ENCODE measurements at regions not wholly inside any gene's neighbourhood (a gene's known extent, or its start where the extent isn't known, plus 50 kb on each side); places are given as distances from the start of the nearest gene placed in this dataset.
"Not testable (repeated sequence)": the region's sequence is repeated elsewhere in the genome, so short reads cannot be mapped to it uniquely, and the experiment has no call there.

DNA sequence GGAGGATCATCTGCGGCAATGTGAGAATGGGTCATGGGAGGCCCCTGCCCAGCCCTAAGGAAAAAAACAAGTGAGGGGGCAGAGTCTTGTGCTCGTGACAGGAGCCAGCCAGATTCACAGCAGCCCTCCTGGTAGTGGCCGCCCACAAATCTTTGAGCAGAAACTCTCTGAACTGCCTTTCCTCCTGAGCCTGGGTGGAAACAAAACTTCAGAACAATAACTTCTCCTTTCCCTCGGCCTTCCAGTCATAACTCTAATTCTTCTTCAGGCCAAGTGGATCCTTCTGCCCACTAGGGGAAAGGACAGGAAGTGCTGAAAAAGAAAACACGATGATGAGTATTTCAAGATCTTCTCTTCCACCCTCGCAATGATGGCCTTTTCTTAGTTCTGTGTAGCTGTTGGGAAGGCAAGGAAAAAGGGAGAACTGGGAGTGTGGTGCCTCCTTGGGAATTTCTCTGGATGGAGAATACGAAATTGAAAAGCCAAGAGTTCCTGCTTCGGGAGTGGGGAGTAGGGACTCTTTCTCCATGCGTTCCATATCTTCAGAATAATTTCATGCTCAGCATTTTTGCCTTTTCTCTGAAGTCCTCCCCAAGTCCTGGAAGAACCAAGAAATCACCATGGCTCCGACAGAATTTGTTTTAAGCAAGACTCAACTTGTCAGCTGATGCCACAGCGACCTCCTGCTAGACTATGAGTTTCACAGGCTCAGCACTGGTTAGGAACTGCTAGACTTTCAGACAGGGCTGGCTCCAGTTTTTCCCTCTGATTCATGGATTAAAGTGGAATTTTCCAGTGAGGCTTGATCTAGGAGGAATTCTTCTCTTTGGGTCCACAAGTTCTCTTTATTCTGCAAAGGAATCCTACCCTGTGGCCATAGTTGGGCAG lies 188.9 kb downstream of the CAND1 start:
- DNase-seq, result peak; percentile 76 to 96

DNA sequence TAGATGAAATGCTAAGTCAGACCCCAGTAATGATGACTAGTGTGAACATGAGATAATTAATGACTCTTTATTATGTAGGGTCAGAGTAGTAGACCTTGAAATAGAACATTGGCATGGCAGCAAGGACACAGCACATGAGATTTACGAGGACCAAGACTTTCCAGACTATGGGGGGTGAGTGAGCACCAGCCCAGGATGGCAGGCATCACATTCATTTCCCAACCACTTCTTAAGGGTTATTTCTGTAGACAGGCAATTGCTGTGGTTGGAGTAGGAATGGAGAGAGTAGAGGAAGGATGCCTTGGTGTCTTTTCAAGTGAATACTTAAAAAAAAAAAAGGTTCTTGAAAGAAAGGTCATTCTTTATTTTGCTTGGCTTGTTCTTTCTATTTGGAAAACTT lies 189.4 kb upstream of the DYRK2 start:
- DNase-seq, result no peak

DNA sequence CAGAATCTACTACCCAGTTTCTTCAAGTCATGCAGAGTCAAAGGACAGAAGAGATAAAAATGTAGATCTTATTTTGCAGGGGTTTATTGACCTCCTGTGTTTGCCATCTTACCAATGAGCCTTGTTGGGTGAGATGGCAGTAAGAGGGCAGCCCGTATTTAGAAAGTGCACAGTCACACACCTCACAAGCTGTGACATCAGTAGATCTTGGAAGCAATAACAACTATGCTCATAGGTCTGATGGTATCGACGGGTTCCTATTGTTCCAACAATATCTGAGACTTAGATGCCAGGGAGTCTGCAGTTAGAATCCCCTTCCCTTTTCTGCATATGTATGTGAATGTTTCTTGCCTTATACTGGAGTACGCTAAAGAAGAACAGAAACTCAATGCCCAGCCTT lies 189.0 kb upstream of the DYRK2 start:
- DNase-seq, result no peak

DNA sequence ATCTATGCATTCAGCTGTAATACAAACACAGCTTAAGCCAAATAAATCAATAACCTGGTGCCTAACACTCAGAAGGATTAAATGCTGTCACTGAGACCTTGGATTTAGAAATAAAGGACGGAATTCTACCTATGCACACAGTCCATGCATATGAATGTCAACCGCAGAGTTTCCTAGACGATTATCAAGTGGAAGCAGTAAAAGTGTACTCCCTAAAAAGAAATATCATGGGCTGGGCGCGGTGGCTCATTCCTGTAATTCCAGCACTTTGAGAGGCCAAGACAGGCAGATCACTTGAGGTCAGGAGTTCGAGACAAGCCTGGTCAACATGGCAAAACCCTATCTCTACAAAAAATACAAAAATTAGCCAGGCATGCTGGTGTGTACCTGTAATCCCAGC lies 188.2 kb upstream of the DYRK2 start:
- no peak for DNase-seq

DNA sequence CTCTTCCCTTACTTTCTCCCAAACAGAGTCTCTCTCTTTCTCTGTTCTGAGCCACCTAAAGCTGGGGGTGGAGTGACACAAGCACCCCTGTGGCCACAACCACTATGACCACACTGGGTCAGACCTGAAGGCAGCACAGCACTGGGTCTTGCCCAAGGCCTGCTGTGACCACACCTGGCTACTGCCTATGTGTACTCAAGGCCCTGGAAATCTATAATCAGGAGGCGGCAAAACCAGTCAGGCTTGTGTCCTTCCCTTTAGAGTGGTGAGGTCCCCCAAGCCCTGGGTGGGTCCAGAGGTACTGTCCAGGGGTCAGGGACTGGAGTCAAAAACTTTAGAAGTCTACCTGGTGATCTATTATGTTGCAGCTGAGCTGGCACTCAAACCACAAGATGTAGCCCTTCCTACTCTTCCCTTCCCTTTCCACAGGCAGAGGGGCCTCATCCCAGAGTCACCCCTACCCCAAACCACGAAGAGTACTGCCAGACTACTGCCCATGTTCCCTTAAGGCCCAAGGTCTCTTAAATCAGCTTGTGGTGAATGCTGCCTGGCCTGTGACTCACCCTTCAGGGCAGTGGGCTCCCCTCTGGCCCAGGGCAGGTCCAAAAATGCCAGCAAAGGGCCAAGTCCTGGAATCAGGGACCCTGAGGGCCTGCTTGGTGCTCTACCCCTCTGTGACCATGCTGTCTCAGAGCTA lies 179.8 kb upstream of the DYRK2 start:
- no peak for DNase-seq

DNA sequence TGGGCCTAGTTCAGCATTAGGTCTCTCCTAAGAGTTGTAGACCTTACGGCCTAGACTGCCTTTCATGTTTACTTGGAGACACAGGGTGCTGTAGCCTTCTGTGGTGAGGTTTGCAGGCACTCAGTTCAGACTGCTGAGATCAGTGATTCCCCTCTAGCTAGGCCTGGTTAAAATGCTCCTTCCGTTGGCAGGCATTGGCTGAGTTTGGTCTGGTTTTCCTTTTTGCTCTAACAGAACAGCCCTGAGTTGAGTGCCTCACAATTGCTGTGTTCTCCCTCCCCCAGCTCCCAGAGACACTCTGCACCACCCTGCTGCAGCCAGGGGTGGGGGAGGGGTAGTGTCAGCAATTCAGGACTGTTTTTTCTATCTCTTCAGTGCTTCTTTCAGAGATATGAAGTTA lies 178.9 kb upstream of the DYRK2 start:
- no peak for DNase-seq

DNA sequence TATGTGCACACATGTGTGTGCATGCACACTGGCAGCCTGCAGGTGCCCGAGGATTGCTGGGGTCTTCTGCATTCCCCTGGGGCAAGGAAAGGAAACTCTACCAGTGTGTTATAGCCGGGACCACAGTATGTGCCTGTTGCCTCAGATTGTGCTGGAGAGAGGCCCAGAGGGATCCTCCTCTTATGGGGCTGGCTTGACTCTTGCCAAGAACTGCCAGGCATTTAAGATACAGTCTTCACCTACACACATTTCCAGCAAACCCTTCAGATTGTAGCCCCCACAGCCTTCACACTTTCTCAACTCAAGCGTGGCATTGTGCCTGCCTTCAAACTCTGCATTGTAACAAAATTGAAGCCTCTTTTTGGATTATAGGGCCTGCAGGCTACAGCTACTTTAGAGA lies 176.7 kb upstream of the DYRK2 start:
- no peak for DNase-seq

DNA sequence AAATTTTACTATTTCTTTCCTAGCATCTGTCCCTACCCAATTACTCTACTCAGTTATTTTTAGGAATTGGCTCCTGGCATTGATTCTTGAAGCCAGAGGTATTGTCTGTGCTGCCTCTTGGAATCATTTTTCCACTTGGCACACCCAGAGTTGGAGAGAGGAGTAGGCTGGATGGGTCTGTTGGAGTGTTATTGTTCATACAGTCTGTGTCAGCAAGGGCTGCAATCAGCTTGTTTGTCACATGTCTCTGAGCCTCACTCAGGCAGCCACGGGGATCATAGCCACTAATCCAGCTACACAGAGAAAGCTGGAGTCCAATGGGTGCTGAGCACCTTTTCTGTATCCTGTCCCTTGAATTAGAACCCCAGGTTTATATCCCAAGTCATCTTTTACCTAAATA lies 176.0 kb upstream of the DYRK2 start:
- no peak for DNase-seq

DNA sequence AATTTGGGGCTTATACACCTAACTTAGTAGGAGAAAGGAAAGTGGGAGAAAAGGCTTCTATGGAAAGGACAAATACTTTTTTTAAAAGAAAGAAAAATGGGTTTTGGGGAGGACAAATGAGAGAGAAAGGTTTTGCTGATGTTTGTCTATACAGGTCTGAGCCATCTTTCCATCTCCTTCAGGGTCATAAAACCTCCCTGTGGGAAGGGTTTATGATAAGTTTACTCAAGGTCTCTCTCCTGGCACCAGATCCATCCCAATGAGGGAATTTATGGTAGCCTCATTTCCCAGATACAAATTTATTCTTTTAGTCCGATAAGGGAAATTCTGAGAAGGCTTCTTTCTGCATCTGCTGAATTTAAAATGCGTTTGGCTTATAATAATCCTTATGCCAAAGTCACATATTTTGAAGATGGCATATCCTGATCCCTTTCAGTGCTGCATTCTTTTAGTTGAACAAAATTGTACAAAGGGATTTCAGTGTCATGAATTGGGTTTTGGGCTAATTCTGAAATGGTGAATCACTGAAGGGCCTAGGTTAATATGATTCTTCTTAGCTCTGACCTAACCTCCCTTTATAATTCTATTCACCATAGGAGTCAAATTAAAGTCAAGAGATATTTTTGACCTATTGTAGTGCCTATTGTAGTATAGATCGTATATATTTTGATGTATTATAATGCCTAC lies 173.5 kb upstream of the DYRK2 start:
- no peak for DNase-seq

DNA sequence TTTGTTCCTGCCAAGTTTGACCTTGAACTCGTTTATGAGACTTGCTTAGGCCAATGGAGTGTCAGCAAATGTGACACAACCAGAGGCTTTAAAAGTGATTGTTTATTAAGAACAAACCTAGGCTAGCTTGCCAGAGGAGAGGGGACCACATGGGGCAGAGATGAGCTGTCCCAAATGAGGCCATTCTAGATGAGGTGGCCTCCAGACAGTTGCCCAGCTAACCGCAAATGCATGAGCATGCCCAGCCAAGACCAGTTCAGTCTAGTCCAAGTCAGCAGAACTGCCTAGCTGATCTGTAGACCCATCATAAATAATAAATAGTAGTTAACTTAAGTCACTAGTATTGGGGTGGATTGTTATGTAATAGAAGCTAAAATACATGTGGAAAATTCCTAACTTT lies 172.8 kb upstream of the DYRK2 start:
- no peak for DNase-seq

DNA sequence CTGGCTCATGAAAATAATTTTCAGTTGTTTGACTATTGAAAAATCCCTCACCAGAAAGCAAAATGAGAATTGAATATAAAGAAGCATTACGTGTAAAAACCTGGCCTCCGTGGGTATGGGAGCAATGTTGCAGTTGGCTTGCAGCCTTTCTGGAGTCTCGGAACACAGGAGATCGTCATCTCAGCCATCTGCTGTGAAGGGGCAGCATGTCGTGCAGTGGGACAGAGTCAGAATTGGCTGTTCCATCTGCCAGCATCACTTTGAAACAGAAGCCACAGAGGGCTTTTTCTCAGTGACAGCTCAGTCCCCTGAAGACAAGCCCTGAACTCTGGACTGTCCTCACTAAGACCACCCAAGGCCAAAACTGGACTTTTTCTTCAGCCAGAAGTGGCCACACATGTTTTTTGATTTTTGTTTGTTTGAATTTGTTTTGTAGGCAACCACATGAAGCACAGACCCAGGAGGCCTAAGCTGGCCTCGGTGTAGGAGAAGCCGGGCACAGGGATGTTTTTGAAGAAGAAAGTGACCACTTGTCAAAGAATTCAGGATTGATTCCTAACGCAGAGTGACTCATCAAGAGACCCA lies 170.8 kb upstream of the DYRK2 start:
- no peak for DNase-seq

DNA sequence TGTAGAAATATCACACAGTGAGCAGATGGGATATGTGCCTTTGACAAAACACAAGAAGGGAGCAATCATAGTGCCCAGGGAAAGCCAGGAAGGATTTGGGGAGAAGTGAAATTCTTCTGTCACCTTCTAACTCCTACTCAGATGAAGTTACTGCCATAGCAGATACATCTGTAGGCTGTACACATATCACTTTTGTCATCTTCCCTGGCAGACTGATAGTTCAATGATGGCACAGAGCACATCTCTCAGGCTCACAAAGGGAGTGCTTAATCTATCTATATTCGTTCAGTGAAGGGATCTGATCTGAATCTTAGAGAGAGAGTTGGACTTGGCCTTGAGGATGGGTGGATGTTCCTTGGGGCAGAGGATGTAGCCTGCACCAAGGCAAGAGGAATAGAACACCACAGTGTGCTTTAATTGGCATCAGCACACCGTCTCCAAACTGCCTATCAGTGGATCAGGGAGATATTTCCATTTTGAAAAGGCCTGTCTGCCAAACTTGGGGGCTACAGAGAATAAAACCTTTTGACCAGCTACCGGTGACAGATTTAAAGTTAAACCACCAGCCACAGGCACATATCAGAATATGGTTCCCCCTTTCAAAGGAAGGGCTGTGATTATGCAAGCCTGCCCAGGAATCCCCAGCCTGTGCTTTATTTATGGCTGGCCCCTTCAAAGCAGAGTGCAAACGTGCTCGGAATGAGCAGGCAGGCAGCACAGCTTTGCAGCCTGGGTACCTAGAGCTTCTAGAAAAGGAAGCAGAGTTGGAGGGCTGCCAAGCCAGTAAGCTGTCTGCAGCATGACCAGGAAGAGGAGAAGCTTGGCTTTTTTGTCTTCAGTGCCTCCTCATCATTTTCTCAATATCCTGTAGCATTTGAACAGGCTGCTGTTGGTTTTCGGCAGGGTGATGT lies 165.5 kb upstream of the DYRK2 start:
- DNase-seq, result peak; percentile 41 to 47

DNA sequence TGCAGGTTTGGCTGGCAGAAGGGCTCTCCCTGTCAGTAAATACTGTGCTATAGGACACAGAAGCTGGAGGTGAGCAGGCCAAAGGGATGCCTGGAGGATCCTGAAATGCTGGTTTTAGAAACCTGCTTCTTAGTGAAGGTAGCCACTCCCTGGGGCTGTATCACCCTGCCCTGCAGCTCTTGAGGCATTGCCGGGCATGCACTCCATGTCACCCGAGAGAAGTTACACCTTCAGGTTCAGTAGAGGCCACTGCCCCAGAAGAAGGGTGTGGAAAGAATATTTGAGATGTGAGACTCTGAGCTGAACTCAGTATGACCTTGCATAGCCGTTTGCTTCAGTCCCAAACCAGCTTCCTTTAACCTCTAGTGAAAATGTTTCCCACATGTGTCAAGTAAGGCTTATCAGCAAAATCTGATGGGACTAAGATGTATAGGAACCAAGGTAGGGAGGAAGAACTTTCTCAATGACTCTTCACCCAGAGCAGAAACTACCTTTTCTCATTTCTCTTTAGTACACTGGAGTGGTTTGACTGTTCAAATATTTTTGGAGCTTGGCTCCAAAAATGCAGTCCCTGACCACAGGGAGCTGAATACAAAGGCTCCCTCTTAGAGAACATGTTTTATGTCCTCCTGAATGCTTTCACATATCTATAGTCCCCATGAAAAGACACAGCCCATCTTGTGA lies 164.5 kb upstream of the DYRK2 start:
- no peak for DNase-seq

DNA sequence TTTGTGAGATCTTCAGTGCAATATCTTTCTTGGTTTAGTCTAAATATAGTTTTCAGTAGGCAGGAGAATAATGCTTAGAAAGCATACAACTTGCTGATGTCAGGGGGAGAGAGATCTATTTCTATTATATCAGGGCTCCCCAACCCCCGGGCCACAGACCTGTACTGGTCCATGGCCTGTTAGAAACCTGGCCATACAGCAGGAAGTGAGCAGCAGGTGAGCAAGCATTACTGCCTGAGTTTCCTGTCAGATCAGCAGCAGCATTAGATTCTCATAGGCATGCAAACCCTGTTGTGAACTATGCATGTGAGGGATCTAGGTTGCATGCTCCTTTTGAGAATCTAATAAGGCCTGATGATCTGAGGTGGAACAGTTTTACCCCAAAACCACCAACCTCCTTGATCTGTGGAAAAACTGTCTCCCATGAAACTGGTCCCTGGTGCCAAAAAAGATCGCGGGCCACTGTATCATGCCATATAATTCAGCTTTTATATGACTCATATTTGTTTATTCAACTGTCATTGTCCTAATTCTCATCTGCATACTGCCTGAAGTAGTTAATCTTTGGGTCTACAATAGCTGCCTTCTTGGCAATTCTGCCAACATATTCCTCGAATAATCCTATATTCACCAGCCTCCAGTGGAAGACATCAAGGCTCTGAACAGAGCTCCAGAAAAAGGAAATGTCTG lies 163.6 kb upstream of the DYRK2 start:
- DNase-seq, result no peak

DNA sequence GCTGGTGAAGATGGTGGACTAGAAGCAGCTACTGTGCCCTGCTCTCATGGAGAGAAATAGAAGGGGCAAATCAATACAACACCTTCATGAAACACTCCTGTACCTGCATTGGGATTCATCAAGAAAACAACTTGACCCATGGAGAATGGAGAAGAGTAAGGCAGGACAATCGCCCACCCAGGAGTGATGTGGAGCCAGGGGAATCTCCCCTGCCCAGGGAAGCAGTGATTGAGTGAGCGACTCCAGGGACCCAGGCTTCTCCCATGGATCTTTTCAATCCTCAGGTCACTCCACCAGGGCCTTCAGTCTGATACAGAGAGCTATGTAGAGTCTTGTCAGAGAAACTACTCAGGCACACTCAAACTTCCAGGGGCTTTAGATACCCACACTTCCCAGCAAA lies 161.9 kb upstream of the DYRK2 start:
- no peak for DNase-seq

DNA sequence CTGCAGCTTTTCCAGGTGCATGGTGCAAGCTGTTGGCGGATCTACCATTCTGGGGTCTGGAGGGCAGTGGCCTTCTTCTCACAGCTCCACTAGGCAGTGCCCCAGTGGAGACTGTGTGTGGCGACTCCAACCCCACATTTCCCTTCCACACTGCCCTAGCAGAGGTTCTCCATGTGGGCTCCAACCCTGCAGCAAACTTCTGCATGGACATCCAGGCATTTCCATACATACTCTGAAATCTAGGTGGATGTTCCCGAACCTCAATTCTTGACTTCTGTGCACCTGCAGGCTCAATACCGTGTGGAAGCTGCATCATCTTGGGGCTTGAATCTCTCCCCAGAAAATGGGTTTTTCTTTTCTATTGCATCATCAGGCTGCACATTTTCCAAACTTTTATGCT lies 160.2 kb upstream of the DYRK2 start:
- not testable (repeated sequence) for DNase-seq

DNA sequence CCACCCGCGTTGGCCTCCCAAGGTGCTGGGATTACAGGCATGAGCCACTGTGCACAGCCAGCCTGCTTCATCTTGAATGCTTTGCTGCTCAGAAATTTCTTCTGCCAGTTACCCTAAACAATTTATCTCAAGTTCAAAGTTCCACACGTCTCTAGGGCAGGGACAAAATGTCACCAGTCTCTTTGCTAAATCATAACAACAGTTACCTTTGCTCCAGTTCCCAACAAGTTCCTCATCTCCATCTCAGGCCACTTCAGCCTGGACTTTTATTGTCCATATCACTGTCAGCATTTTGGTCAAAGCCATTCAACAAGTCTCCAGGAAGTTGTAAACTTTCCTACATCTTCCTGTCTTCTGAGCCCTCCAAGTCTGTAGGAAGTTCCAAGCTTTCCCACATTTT lies 159.5 kb upstream of the DYRK2 start:
- DNase-seq, result no peak

DNA sequence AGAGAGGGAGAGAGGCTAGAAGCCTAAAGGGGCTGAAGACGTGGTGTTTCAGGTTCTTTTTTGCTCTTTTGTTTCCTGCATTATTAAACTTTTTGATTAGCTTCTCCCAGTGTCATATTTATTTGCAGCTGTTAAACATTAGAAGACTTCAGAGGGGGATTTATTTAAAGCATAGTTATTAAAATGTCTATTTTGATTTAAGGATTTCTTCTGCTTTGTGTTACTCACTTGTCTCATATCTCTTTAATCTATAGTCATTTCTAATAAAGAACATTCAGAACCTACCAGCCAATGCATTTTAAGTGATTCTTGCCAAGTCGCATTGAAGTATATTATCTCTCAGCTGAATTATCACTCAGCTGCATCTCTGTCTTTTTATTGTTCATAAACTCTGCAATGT lies 152.0 kb upstream of the DYRK2 start:
- DNase-seq, result no peak

DNA sequence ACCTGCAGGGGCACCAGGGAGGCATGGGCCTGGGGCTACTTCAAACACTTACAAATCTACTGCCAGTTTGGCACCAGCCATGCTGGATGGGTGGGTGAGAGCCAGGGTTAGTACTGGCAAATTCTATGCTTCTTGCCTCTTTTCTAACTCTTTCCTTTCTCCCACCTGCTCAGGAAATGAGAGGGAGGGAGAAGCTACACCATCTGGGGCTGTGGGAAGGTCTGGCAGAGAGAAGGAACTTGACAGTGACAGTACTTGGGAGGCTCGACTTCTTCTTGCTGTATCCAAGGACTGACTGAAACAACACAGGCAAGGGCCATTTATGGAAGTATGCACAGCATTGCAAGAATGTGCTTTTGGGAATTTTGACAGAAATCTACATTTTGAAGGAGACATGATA lies 149.6 kb upstream of the DYRK2 start:
- DNase-seq, result no peak

DNA sequence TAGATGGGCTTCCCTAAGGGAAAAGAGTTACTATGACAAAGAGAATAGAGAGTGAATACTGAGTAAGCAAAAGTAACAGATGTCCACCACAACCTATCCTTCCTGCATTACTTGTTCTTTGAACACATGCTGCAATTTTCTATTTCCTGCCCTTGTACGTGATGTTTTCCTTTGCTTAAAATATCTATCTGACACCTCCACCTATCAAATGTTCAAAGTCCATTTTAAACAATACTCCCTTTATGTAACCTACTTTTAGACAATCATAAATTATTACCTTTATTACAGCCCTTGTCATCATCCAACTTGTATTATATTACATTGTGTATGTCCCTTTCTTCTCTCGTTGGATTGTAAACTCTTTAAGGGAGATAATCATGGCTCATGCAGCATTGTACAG lies 147.2 kb upstream of the DYRK2 start:
- DNase-seq, result no peak

DNA sequence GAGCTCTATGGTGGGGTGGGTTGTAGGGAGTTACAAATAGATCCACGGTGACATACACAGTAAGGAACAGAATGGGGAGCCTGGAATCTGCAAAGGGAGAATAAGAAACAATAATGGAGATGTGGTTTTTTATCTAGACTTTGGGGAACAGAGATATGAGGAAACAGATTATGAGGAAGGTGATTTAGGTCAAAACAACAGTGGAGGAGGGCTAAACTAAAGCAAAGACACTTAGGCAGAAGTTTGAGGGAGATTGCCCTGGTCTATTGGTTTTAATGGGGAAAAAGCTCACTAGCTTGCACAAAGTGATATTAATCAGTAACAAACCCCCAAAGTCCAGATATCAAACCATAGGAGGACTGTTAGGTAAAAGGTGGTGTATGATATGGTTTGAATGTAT lies 144.5 kb upstream of the DYRK2 start:
- peak; percentile 11 to 15 for DNase-seq

All from inflammatory macrophage treated with lipopolysaccharide for 1 hour (primary cell).